PC-9 (cell line): ENCODE measurements at regions not wholly inside any gene's neighbourhood (a gene's known extent, or its start where the extent isn't known, plus 50 kb on each side); places are given as distances from the start of the nearest gene placed in this dataset.

Source experiments
- BruUV-seq: library from RNA; stranded (reverse); fragments of 400-500 nt; replicated peaks from 2 replicates; lab custom pipeline; 2021; lab: Mats Ljungman, UMichigan
- CTCF ChIA-PET: fragments of 300-600 bp; sonication (Branson Sonifier 250); formaldehyde crosslinking; loops from one replicate; lab custom pipeline; 2022; ENCODE audit warnings: antibody characterized with exemption; lab: Charles Lee
- POLR2A ChIA-PET: fragments of 300-600 bp; sonication (Branson Sonifier 250); formaldehyde crosslinking; loops from one replicate; lab custom pipeline; 2022; ENCODE audit warnings: antibody characterized with exemption; ENCODE audit not compliant: unreplicated experiment; lab: Charles Lee
- DNase-seq, 2 experiments: peaks; one replicate each; pipeline versions ENCODE4 v3.0.0 to v3.0.0-alpha.2; 2015 to 2022; ENCODE audit warnings: mixed read lengths in 1 of 2
- H2AFZ ChIP-seq: fragments of 200-600 bp; sonication (generic); 2 replicates; pipeline ENCODE4 v1.8.1; 2017; ENCODE audit warnings: antibody characterized with exemption
- H3F3A ChIP-seq: fragments of 200-600 bp; sonication (generic); 2 replicates; pipeline ENCODE4 v1.8.1; 2017; ENCODE audit warnings: antibody characterized with exemption, mild to moderate bottlenecking, low read depth; ENCODE audit not compliant: insufficient read depth
- H3K27ac ChIP-seq: fragments of 200-600 bp; sonication (generic); 2 replicates; pipeline ENCODE4 v1.6.1; 2016; ENCODE audit warnings: mixed run types
- H3K27me3 ChIP-seq: fragments of 200-600 bp; sonication (generic); 2 replicates; pipeline ENCODE4 v1.6.1; 2016; ENCODE audit warnings: low read depth, mixed run types; ENCODE audit not compliant: insufficient read depth
- H3K36me3 ChIP-seq: fragments of 200-600 bp; sonication (generic); 2 replicates; pipeline ENCODE4 v1.6.1; 2016; ENCODE audit warnings: low read depth, mixed run types
- H3K4me1 ChIP-seq: fragments of 200-600 bp; sonication (generic); replicated peaks from 2 replicates; pipeline ENCODE4 v1.6.1; 2016; ENCODE audit warnings: mixed run types; ENCODE audit not compliant: insufficient read depth
- H3K4me2 ChIP-seq: fragments of 200-600 bp; sonication (generic); 2 replicates; pipeline ENCODE4 v1.6.1; 2017; ENCODE audit warnings: mixed run types
- H3K4me3 ChIP-seq: fragments of 200-600 bp; sonication (generic); 2 replicates; pipeline ENCODE4 v1.6.1; 2016; ENCODE audit warnings: mixed run types
- H3K79me2 ChIP-seq: fragments of 200-600 bp; sonication (generic); 2 replicates; pipeline ENCODE4 v1.6.1; 2017; ENCODE audit warnings: low read depth, mixed run types
- H3K9me2 ChIP-seq: fragments of 200-600 bp; sonication (generic); 2 replicates; pipeline ENCODE4 v1.8.1; 2017; ENCODE audit warnings: mild to moderate bottlenecking; ENCODE audit not compliant: insufficient read depth
- H3K9me3 ChIP-seq: fragments of 200-600 bp; sonication (generic); 2 replicates; pipeline ENCODE4 v1.8.1; 2016; ENCODE audit warnings: low read depth; ENCODE audit not compliant: insufficient read depth
- H4K20me1 ChIP-seq: fragments of 200-600 bp; sonication (generic); 2 replicates; pipeline ENCODE4 v1.8.1; 2017; ENCODE audit not compliant: insufficient read depth
- EZH2 ChIP-seq: fragments of 200-600 bp; sonication (generic); IDR thresholded peaks from 2 replicates; pipeline ENCODE4 v1.8.0; 2017; ENCODE audit warnings: antibody characterized with exemption, low read depth
- intact Hi-C: fragments of 100-400 bp; cut with micrococcal nuclease; formaldehyde crosslinking; loops from one replicate; pipeline ENCODE4 v1.10.0; 2022; ENCODE audit not compliant: unreplicated experiment
- TF ChIP-seq, protein P1 (sequence below): fragments of 200-600 bp; sonication (generic); conservative IDR thresholded peaks from 2 replicates; pipeline ENCODE4 v1.6.1; 2017; ENCODE audit warnings: mixed run types, antibody characterized with exemption, mild to moderate bottlenecking, moderate library complexity

DNA sequence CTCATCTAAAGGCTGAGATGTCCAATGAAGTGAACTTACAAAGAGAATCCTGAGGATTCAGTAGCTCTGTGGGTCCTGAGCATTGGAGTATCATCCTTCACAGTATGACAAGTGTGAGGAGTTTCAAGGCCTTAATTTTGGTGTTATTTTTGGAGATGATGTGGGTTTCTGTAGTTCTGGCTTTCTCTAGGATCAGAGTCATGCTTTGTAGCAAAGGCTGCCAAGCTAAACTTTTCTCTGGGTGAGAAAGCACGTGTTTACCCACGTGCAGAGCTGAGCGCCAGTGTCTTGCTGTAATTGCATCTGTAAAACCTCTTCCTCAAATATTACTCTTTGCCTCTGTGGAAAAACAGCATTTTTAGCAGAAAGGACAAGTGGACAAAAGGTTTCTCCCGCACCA is 387.8 kb upstream of the LYPLAL1 start:
- Histone ChIP-seq H4K20me1 (no peaks in the 10 kb centered on the region), H3K27ac (no peak overlapping the region), H3K9me3 (peaks cover 3% of the 10 kb centered on the region; the same call in 1 of the 2 replicates), H3K4me2 (no peak overlapping the region), H2AFZ (peak overlapping the region; percentile 64), H3F3A (no peaks in the 10 kb centered on the region), H3K79me2 (no peaks in the 10 kb centered on the region), H3K36me3 (no peaks in the 10 kb centered on the region), H3K27me3 (no peaks in the 10 kb centered on the region), H3K9me2 (no peaks in the 10 kb centered on the region), H3K4me3 (no peak overlapping the region), H3K4me1 (no peaks in the 10 kb centered on the region)
- ChIA-PET POLR2A (no interaction called here), CTCF (no interaction called here)
- no peak for TF ChIP-seq EZH2
- TF ChIP-seq, protein P1, sequence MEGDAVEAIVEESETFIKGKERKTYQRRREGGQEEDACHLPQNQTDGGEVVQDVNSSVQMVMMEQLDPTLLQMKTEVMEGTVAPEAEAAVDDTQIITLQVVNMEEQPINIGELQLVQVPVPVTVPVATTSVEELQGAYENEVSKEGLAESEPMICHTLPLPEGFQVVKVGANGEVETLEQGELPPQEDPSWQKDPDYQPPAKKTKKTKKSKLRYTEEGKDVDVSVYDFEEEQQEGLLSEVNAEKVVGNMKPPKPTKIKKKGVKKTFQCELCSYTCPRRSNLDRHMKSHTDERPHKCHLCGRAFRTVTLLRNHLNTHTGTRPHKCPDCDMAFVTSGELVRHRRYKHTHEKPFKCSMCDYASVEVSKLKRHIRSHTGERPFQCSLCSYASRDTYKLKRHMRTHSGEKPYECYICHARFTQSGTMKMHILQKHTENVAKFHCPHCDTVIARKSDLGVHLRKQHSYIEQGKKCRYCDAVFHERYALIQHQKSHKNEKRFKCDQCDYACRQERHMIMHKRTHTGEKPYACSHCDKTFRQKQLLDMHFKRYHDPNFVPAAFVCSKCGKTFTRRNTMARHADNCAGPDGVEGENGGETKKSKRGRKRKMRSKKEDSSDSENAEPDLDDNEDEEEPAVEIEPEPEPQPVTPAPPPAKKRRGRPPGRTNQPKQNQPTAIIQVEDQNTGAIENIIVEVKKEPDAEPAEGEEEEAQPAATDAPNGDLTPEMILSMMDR: no peak
- no peak for DNase-seq
- intact Hi-C loops: no loop called here
- no TSS peak for BruUV-seq

DNA sequence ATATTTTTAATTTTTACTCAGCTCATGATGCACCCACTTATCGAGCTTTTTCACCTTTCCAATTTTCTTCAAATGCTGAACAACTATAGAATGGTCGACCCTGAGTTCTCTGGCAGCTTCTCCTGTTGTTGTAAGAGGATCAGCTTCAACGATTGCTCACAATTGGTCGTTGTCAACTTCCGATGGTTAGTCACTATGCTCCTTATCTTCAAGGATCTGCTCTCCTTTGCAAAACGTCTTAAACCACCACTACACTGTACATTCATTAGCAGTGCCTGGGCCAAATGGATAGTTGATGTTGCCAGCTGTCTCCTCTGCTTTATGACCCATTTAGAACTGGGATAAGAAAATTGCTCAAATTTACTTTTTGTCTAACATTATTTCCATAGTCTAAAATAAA is 385.9 kb upstream of the LYPLAL1 start:
- Histone ChIP-seq H3K4me2 (no peak overlapping the region), H3K27me3 (no peaks in the 10 kb centered on the region), H3K36me3 (no peaks in the 10 kb centered on the region), H4K20me1 (no peaks in the 10 kb centered on the region), H3K4me3 (no peak overlapping the region), H3F3A (no peaks in the 10 kb centered on the region), H3K27ac (no peak overlapping the region), H2AFZ (no peak overlapping the region; the same call in 1 of the 2 replicates), H3K79me2 (no peaks in the 10 kb centered on the region), H3K9me2 (no peaks in the 10 kb centered on the region), H3K4me1 (no peaks in the 10 kb centered on the region), H3K9me3 (peaks cover 3% of the 10 kb centered on the region; the same call in 1 of the 2 replicates)
- no peak for TF ChIP-seq EZH2
- TF ChIP-seq, protein P1: no peak
- ChIA-PET POLR2A (interaction anchor here (0.7 kb wide), 1 partner anchor 156 kb away, joined by 4 read pairs; no protein-coding TSS in a partner anchor), CTCF (no interaction called here)
- intact Hi-C loops: no loop called here
- BruUV-seq: no TSS peak
- no peak for DNase-seq

DNA sequence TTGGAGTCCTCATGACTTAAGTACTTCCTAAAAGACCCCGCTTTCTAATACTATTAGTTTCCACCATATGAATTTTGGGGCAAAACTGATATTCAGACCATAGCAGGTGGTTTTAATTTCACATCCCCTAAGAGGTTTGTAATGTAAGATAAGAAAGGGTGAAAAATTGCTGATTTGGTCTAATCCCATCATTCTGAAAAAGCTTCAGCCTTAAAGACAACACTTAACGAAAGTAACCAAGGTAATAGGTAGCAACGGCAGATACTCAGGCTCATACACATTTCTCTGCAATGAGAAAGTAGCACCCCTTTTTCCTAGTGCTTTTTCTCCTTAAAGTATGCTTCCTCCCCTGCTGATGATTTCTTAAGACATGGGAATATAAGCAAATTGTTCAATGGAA is 376.9 kb upstream of the LYPLAL1 start:
- intact Hi-C loops: no loop called here

More for the DNA sequence above, 376.9 kb upstream of the LYPLAL1 start:
- H3K4me2 ChIP-seq: no peak overlapping the region
- H3K27ac ChIP-seq: no peak overlapping the region
- no peaks in the 10 kb centered on the region for H3K4me1 ChIP-seq
- H3F3A ChIP-seq: no peaks in the 10 kb centered on the region
- no peaks in the 10 kb centered on the region for H3K36me3 ChIP-seq
- no peaks in the 10 kb centered on the region for H3K27me3 ChIP-seq
- H3K9me3 ChIP-seq: no peaks in the 10 kb centered on the region
- H3K9me2 ChIP-seq: no peaks in the 10 kb centered on the region
- POLR2A ChIA-PET: no interaction called here
- no peaks in the 10 kb centered on the region for H4K20me1 ChIP-seq
- no TSS peak for BruUV-seq
- CTCF ChIA-PET: no interaction called here
- no peak overlapping the region for H2AFZ ChIP-seq
- no peak overlapping the region for H3K4me3 ChIP-seq
- TF ChIP-seq, protein P1: no peak
- TF ChIP-seq EZH2: no peak
- DNase-seq: no peak
- no peaks in the 10 kb centered on the region for H3K79me2 ChIP-seq
